Inferior parietal cortex (tissue), 1 donor: ENCODE measurements at regions not wholly inside any gene's neighbourhood (a gene's known extent, or its start where the extent isn't known, plus 50 kb on each side); places are given as distances from the start of the nearest gene placed in this dataset.

Experiments
- DNase-seq: peaks from one replicate; pipeline ENCODE4 v3.0.0-alpha.2; 2016; ENCODE audit errors: extremely low spot score

GRCh38 chr22:48646216-48646925 is 1181.3 kb downstream of the BRD1 start:
- DNase-seq: no peak

GRCh38 chr22:48645766-48646165 is 1181.9 kb downstream of the BRD1 start:
- DNase-seq: no peak

DNA sequence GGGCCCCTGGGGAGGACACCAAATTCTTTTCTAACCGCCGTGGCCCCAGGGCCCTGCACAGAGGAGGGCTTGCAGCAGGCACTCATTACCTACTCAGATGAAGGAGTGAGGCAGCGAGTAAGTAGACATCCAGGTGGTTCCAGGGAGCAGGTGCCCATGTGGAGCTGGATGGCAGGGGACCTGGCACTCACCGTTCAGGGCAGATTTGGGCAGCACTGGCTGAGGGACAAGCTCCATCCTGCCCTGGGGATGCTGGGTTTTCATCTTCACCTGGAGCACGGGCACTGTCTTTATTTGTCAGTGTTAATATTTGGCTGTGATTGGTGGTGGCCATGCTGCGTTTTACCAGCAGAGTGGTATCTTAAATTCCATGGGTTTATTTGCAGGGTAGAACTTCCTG is 1182.7 kb downstream of the BRD1 start:
- no peak for DNase-seq

DNA sequence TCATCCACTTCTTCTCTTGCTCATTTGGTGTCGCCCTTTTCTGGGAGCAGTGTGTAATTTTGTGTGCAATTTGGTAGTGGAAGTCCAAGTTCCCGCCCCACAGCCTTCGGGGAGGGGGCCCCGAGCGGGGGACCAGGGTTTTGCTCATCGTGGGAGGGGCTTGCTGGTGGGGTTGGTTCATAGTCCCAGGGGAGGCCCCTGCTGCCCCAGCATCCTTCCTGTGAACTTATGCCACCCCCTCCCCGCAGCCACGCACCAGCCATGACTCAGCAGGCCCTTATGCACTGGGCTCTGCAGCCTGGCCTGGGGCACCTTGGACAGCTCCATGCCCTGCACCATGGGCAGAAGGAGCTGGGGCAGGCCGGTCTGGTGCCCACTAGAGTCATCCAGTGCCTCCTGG is 1183.6 kb downstream of the BRD1 start:
- no peak for DNase-seq

DNA sequence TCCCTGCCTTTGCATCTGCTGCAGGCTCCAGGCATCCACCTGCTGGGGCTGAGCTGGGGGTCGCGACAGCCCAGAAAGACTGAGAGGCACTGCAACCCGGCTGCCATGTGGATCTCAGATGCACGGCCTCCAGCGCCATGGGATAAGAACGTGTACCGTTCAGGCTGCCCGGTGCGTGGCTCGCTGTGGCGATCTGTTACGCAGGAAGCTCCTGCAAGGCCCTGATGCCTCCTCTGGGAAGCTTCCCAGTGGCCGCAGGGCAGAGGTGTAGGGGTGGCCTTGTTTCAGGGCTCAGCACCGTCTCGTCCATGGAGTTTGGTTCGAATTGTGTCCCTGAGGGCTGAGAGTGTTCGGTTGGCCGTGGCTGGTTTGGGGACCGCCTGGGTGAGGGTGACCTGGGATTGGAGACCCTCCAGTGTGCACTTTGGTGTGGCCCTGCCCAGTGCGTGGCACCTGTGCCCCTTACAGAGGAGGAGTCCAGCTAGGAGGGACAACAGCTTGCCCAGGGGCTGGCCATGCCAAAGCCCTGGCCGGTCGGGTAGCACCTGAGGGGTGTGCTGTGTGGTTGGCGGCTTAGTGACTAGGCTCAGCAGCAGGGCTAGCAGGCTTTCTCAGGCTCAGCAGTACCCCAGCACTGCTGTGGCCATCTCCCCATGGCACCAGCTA is 1184.5 kb downstream of the BRD1 start:
- no peak for DNase-seq

DNA sequence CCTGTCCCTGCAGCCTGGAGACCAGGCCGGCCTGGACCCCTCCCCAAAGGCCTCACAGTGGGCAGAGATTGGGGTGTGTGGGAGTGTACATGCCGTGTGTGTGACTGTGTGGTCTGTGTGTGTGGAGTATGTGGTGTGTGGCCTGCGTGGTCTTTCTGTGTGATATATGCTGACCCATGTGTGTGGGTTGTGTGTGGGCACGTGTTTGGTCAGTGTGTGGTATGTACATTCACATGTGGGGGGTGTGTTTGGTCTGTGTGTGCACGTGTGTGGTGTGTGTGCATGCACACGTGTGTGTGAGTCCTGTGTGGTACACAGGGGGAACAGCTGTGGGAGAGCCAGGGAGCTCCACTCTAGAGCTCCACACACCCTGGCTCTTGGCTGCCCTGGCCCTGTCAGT is 1185.1 kb downstream of the BRD1 start:
- no peak for DNase-seq

DNA sequence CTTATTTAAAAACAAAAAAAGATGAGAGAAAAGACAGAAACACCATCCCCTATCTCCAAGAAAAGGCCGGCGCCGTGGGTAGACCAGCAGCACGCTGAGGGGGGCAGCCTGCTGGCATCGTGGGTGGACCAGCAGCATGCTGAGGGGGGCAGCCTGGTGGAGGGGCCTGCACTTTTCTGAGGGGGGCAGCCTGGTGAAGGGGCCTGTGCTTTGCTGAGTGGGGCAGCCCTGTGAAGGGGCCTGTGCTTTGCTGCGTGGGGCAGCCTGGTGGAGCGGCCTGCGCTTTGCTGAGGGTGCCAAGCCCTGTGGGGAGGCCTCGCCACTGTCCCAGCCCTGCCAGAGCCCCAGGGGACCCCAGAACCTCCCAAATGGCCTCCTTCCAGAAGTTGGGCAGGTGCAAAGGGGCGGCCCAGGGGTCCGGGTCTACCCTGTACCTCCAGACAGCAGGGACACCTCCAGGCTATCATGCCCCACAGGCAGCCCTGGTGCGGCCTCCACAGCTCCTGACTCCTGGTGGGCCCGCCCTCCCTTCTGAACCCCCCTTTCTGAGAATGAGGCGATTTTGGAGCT is 1185.7 kb downstream of the BRD1 start:
- DNase-seq: no peak

DNA sequence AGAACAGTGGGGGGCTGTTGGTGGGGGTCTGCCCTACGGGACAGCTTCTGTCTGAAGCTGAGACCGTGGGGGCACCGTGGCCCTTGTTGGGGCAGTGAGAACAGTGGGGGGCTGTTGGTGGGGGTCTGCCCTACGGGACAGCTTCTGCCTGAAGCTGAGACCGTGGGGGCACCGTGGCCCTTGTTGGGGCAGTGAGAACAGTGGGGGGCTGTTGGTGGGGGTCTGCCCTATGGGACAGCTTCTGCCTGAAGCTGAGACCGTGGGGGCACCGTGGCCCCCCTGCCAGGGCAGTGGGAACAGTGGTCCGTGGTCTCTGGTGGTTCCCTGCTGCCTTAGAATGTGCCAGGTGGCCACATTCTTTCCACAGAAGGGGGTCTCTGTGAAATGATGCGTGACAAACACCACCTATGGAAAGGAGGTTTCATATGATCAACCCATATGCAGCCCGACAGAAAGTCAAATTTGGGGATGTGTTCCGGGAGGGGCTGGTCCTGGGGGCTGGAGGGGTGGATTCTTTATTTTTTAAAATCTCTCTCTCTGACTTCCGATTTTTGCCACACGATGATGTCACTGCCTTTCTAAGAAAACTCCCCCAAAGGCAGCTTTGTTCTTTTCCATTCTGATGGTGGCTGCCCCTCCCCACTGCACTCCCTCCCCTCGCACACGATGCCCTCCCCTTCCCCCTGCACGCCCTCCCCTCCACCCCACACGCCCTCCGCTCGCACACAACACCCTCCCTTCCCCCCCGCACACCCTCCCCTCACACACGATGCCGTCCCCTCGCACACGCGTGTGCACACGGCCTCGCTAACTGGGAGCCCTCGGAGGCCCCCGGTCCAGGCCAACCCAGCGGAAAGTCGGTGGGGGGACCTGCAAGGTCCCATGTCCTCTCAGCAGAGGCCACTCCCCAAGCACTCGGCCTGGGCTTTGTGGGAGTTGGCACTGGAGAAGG is 1186.5 kb downstream of the BRD1 start:
- no peak for DNase-seq

GRCh38 chr22:48639896-48640748 is 1187.6 kb downstream of the BRD1 start:
- no peak for DNase-seq

GRCh38 chr22:48639021-48639795 is 1188.5 kb downstream of the BRD1 start:
- no peak for DNase-seq

DNA sequence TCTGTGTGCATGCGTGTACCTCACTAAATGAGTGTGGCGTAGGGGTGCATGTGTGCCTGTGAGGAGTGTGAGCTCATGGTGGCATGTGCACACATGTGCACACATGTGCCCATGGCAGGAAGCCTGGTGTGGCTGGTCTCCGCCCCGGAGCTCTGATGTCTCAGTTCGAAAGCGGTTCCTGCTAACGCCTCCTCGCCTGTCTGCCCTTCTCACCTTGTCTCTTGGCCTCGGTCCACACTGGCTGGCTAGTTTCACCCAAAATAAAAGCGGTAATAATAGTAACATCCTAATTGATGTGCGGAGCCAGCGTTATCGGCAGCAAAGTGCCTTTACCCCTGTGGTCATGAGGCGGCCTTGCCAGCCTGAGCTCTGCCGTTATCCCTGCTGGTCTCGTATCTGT is 1190.4 kb downstream of the BRD1 start:
- DNase-seq: no peak

DNA sequence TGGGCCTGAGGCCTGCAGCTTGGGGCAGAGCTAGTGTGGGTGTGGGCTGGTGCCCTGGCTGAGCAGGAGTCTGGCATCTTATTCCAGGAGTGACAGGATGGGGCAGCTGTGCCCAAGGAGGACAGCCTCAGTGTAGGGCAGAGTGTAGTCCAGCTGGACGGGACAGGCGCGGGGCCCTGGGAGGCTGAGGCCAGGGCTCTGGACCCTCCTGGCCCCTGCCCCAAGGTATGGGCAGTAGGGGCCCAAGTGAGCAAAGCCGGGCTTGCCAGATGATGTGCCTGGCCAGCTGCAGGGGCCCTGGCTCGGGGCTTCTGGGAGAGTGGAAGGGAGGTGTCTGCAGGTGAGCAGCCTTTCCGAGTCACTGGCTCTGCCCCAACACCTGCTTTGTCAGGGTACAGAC is 1190.9 kb downstream of the BRD1 start:
- no peak for DNase-seq

DNA sequence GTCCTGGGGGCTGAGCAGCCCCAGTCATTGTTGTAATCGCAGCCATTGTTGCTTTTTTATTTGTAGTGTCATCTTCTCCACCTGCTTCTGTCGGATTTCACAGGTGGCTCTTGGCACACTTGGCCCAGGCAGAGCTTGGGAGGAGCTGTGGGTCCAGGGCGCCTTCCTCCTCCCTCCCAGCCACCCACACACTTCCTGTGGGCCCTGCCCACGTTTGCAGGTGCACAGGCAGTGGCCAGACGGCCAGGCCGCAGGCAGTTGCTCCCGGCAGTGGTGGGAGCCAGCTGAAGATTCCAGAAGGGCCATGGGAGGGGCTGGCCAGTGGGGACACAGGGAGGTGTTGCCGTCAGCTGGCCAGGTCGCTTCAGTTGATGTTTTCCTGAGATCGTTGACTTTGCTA is 1191.9 kb downstream of the BRD1 start:
- no peak for DNase-seq

DNA sequence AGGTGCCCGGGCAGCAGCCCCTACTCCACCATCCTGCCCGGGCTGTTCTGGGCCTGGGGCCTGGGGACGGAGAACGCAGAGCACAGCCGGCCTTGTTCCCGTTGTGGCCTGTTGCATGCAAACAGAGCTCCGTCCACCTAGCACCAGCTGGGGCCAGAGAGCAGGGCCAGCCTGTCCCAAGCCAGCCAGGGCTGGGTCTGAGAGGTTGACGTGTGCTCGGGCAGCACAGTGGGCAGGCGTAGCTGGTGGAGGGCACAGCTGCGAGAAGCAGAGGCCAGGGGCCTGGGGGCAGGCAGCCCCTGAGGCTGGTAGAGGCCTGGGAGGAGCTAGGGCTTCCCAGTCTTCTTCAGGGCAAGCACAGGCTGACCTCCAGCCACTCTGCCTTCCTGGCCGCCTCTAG is 1192.6 kb downstream of the BRD1 start:
- DNase-seq: no peak

DNA sequence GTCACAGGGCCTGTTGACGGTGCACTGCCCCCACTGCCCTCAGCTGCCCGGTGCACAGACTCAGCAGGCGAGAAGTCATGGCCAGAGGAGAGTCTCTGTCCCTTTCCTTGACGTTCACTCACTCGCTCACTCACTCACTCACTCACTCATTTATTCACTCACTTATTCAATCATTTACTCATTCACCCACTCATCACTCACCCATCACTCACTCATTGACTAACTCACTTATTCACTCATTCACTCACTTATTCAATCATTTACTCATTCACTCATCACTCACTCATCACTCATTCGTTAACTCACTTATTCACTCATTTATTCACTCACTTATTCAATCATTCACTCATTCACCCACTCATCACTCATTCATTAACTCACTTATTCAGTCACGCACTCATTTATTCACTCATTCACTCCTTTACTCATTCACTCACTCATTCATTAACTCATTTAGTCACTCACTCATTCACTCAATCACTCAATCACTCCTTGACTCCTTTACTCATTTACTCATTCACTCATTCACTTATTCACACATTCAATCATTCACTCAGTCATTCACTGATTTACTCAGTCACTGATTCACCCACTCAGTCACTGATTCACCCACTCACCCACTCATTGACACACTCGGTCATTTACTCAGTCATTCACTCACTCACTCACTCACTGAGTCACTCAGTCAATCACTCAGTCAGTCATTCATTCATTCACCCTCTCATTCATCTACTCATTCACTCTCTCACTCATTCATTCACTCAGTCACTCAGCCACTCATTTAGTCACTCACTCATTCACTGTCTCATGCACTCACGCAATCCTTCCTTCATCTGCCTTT is 1193.5 kb downstream of the BRD1 start:
- DNase-seq: no peak

DNA sequence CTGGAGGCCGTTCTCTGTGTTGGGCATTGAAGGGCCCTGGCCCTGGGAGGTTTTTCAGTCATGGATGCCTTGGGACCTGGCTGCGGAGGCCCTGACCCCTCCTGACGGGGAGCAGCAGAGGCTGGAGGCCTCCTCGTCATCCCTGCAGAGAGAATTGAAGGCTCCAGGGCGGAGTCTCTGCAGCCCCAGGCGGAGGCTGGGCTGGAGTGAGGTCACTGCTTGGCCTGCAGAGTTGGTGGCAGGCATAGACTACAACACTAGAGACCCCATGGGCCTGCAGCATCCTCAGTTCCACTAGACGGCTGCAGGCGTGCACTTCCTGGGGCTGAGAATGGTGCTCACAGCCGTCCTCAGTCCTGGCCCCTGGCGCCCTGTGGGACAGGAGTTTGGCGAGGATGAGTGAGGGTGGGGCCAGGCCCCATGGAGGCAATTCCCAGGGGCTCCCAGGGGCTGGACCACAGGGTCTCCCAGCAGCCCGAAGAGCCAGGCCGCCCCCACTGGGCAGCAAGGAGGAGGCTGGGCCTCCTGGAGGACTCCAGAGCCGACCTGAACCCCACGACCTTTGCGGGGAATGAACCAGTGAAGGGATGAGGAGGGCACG is 1194.9 kb downstream of the BRD1 start:
- no peak for DNase-seq

DNA sequence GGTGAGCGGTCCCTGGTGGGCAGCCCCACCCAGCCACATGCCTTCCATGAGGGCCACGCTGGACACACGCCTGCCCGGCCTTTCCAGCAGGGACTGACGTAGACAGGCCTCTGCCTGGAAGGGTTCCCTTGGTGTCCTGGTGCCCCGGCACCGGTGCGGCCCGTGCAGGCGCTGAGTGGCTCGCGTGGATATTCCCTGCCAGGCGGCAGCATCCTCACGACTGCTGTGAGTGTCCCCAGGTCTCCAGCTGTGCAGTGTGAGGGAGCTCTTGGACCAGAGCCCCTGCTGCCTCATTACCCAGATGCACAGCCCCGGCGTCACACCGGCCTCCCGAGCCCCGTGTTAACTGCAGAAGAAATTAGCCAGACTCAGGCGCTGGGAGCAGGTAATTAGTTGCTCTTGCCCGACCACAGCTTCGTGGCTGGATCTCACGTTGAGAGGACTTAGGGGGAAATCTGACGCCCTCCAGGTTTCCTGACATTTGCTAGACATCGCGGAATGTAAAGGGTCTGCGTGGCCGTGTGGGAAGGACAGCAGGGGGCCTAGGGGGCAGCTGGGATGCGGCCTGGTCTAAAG is 1196.3 kb downstream of the BRD1 start:
- DNase-seq: no peak

DNA sequence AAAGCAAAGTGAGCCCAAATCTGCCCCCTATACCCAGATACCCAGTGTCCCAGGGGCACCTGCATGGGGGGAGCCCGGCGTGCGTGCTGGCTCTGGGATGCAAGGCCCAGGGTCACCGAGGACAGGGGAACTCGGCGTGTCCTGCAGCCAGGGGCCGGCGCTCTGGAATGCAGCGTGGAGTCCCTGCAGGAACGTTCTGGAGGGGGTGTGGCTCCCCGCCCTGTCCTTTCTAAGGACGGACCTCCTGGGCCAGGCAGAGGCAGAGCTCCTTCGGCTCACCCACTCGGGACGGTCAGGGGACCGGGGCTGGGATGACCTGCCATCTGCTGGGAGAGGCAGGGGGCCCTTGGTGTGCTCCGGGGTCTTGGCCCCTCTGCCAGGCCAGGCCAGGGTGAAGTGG is 1196.8 kb downstream of the BRD1 start:
- no peak for DNase-seq

- no peak for DNase-seq
These were observed 1197.3 kb downstream of the BRD1 start for GRCh38 chr22:48630433-48630754.
